Liver (tissue), 3 donors: ENCODE measurements at regions not wholly inside any gene's neighbourhood (a gene's known extent, or its start where the extent isn't known, plus 50 kb on each side); places are given as distances from the start of the nearest gene placed in this dataset.

Experiments
- EGR1 ChIP-seq, 2 donors: IDR thresholded peaks; 2 replicates each; pipeline ENCODE4 v1.6.1; 2016 to 2018; ENCODE audit warnings: antibody characterized with exemption in 2 of 2, low read depth in 2 of 2
- GABPA ChIP-seq, 2 donors: IDR thresholded peaks in 1 of 2; conservative IDR thresholded peaks in 1 of 2; 2 replicates each; pipeline ENCODE4 v1.6.1; 2016; ENCODE audit warnings: antibody characterized with exemption in 2 of 2, mild to moderate bottlenecking in 1 of 2, moderate library complexity in 1 of 2
- RXRA ChIP-seq, 2 donors: IDR thresholded peaks; 2 replicates each; pipeline ENCODE4 v1.6.1; 2017 to 2018; ENCODE audit warnings: antibody characterized with exemption in 2 of 2, mild to moderate bottlenecking in 1 of 2
- TAF1 ChIP-seq: conservative IDR thresholded peaks from 2 replicates; pipeline ENCODE4 v1.6.1; 2016; ENCODE audit warnings: antibody characterized with exemption, mild to moderate bottlenecking
- TF ChIP-seq, protein P1 (sequence below): IDR thresholded peaks from 2 replicates; pipeline ENCODE4 v1.6.1; 2016; ENCODE audit warnings: antibody characterized with exemption
- TF ChIP-seq, protein P2 (sequence below): fragments of 150-350 bp; IDR thresholded peaks from 2 replicates; pipeline ENCODE4 v1.5.1; 2017; ENCODE audit warnings: improper control_type of control experiment, low read depth, low read length; ENCODE audit not compliant: missing input control
- donor health status: healthy.
- donor health status: healthy.

DNA sequence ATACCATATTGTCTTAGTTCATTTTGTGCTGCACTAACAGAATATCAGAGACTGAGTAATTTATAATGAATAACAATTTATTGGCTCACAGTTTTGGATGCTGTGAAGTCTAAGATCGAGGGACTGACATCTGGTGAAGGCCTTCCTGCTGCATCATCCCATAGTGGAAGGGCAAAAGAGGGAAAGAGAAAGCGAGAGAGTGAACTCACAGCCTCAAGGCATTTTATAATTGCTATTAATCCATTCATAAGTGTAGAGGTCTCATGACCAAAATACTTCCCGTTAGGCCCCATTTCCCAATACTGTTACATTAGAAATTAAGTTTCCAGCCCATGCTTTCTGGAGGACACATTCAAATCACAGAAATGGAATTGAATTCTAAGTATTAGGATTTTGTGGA lies 554.4 kb downstream of the TRAM1L1 start:
- no peak for TF ChIP-seq RXRA (IDR thresholded peaks at IDR 0.05)
- TF ChIP-seq TAF1, result no peak
- TF ChIP-seq, protein P1, sequence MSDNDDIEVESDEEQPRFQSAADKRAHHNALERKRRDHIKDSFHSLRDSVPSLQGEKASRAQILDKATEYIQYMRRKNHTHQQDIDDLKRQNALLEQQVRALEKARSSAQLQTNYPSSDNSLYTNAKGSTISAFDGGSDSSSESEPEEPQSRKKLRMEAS, result no peak
- no peak for TF ChIP-seq GABPA (IDR thresholded peaks at IDR 0.05 in 1 of 2, conservative IDR thresholded peaks at IDR 0.05 in 1 of 2)
- TF ChIP-seq, protein P2, sequence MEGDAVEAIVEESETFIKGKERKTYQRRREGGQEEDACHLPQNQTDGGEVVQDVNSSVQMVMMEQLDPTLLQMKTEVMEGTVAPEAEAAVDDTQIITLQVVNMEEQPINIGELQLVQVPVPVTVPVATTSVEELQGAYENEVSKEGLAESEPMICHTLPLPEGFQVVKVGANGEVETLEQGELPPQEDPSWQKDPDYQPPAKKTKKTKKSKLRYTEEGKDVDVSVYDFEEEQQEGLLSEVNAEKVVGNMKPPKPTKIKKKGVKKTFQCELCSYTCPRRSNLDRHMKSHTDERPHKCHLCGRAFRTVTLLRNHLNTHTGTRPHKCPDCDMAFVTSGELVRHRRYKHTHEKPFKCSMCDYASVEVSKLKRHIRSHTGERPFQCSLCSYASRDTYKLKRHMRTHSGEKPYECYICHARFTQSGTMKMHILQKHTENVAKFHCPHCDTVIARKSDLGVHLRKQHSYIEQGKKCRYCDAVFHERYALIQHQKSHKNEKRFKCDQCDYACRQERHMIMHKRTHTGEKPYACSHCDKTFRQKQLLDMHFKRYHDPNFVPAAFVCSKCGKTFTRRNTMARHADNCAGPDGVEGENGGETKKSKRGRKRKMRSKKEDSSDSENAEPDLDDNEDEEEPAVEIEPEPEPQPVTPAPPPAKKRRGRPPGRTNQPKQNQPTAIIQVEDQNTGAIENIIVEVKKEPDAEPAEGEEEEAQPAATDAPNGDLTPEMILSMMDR, result no peak
- TF ChIP-seq EGR1 (IDR thresholded peaks at IDR 0.05; ENCODE audit: low read depth in 2 of 2), result no peak
